DND-41 (cell line): ENCODE measurements at regions not wholly inside any gene's neighbourhood (a gene's known extent, or its start where the extent isn't known, plus 50 kb on each side); places are given as distances from the start of the nearest gene placed in this dataset.

Source experiments
- ATAC-seq: fragments of 200-7000 bp; cut with Tn5 transposase; 3 replicates; pipeline ENCODE4 v1.9.1; 2021; ENCODE audit warnings: low read depth; ENCODE audit not compliant: insufficient read depth
- DNase-seq: peaks from one replicate; pipeline ENCODE4 v3.0.0-alpha.2; 2020
- H2AFZ ChIP-seq: 2 replicates; pipeline ENCODE4 v1.6.0; 2012; ENCODE audit warnings: low read depth, low read length
- H3K27ac ChIP-seq: 2 replicates; pipeline ENCODE4 v1.5.1; 2012; ENCODE audit warnings: low read length, inconsistent platforms
- H3K27me3 ChIP-seq: fragments of 200-600 bp; sonication (generic); 2 replicates; pipeline ENCODE4 v1.6.0; 2012; ENCODE audit warnings: low read length, mild to moderate bottlenecking, inconsistent platforms; ENCODE audit not compliant: insufficient read depth, poor library complexity
- H3K36me3 ChIP-seq: 2 replicates; pipeline ENCODE4 v1.5.1; 2012; ENCODE audit warnings: low read length, inconsistent platforms; ENCODE audit not compliant: insufficient read depth
- H3K4me1 ChIP-seq: 2 replicates; pipeline ENCODE4 v1.5.1; 2012; ENCODE audit warnings: mild to moderate bottlenecking, low read length; ENCODE audit not compliant: insufficient read depth
- H3K4me2 ChIP-seq: 2 replicates; pipeline ENCODE4 v1.6.0; 2012; ENCODE audit warnings: mild to moderate bottlenecking, moderate library complexity, low read length, inconsistent platforms; ENCODE audit not compliant: insufficient read depth
- H3K4me3 ChIP-seq, 2 experiments: fragments of 200-600 bp in 1 of 2; shearing (Covaris generic) in 1 of 2; 2 replicates each; pipeline ENCODE4 v1.5.1; 2012 to 2016; ENCODE audit warnings: inconsistent platforms in 2 of 2, low read length in 2 of 2, mild to moderate bottlenecking in 2 of 2, low read depth in 1 of 2, moderate library complexity in 1 of 2
- H3K79me2 ChIP-seq: 2 replicates; pipeline ENCODE4 v1.6.0; 2012; ENCODE audit warnings: low read length, inconsistent platforms; ENCODE audit not compliant: insufficient read depth
- H3K9ac ChIP-seq: 2 replicates; pipeline ENCODE4 v1.6.0; 2012; ENCODE audit warnings: low read depth, mild to moderate bottlenecking, inconsistent platforms, low read length, moderate library complexity
- H3K9me3 ChIP-seq: 2 replicates; pipeline ENCODE4 v1.5.1; 2012; ENCODE audit warnings: low read length, moderate library complexity, mild to moderate bottlenecking, inconsistent platforms; ENCODE audit not compliant: insufficient read depth, severe bottlenecking
- H4K20me1 ChIP-seq: 2 replicates; pipeline ENCODE4 v1.6.0; 2012; ENCODE audit warnings: low read length; ENCODE audit not compliant: insufficient read depth
- CTCF ChIP-seq: IDR thresholded peaks from 2 replicates; pipeline ENCODE4 v1.5.1; 2012; ENCODE audit warnings: borderline replicate concordance, low read length, moderate library complexity, mild to moderate bottlenecking; ENCODE audit not compliant: poor library complexity, severe bottlenecking; ENCODE audit errors: extremely low read depth
- EZH2 ChIP-seq: IDR thresholded peaks from 3 replicates; pipeline ENCODE4 v1.6.1; 2012; ENCODE audit warnings: borderline replicate concordance, low read depth, mild to moderate bottlenecking, moderate library complexity, low read length, inconsistent platforms; ENCODE audit not compliant: severe bottlenecking

DNA sequence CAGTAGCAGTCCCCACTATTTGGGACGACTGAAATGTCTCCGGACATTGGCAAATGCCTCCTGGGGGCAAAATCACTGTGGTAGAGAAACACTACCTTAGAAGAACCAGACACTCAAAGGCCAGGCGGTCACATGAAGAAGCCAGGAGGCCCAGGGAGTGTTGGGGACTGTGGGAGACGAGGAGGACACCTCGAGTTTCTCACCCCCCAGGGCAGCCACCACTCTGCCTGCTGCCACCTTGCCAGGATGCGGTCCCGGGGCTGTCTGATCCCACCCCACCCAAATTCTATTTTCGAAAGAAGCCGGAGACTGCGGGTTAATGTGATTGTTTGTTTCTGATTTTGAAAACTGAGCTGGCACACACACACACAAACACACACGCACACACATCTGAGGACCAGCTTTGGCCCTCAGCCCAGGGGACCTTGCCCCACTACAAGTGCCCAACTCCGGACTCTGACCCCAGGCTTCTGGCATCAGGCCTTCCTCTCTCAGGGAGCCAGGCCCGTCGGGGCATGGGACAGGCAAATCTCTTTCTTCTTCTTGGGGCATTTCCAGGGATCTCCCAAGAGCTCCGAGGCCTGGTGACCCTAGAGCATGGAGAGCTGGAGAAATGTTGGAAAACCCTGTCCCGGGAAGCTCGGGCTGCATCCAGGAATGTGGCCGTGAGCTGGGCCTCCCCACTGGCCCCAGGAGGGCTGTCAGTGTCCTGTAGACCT, 187.5 kb upstream of the PMEPA1 start:
- peaks cover 10% of the 10 kb centered on the region for H3K27me3 ChIP-seq
- DNase-seq (no peak), ATAC-seq (no peak)
- no peak overlapping the region for H3K4me2 ChIP-seq
- no peak overlapping the region for H3K27ac ChIP-seq
- H3K9me3 ChIP-seq = no peaks in the 10 kb centered on the region
- no peaks in the 10 kb centered on the region for H3K79me2 ChIP-seq
- no peak overlapping the region for H3K9ac ChIP-seq
- H3K4me1 ChIP-seq = no peaks in the 10 kb centered on the region
- H3K4me3 ChIP-seq = no peak overlapping the region
- TF ChIP-seq CTCF (no peak), EZH2 (no peak)
- H3K36me3 ChIP-seq = no peaks in the 10 kb centered on the region
- peaks cover 4% of the 10 kb centered on the region for H4K20me1 ChIP-seq
- no peak overlapping the region for H2AFZ ChIP-seq

GRCh38 chr20:57896563-57896962, 186.7 kb upstream of the PMEPA1 start:
- H3K4me1 ChIP-seq = no peaks in the 10 kb centered on the region

GRCh38 chr20:57896017-57896416, 186.2 kb upstream of the PMEPA1 start:
- no peak overlapping the region for H3K27ac ChIP-seq
- no peaks in the 10 kb centered on the region for H3K4me1 ChIP-seq
- peaks cover 3% of the 10 kb centered on the region for H3K27me3 ChIP-seq
- no peak for ATAC-seq
- H3K79me2 ChIP-seq = no peaks in the 10 kb centered on the region
- no peak overlapping the region for H3K9ac ChIP-seq
- H2AFZ ChIP-seq = no peak overlapping the region
- no peak for DNase-seq
- peaks cover 4% of the 10 kb centered on the region for H4K20me1 ChIP-seq
- H3K4me2 ChIP-seq = no peak overlapping the region
- H3K9me3 ChIP-seq = no peaks in the 10 kb centered on the region
- no peak overlapping the region for H3K4me3 ChIP-seq
- no peaks in the 10 kb centered on the region for H3K36me3 ChIP-seq
- TF ChIP-seq EZH2 (no peak), CTCF (no peak)

More at GRCh38 chr20:57896563-57896962, 186.7 kb upstream of the PMEPA1 start:
- Histone ChIP-seq H3K27me3 (peaks cover 5% of the 10 kb centered on the region), H2AFZ (no peak overlapping the region), H3K4me2 (no peak overlapping the region), H3K9ac (no peak overlapping the region), H3K79me2 (no peaks in the 10 kb centered on the region), H3K36me3 (no peaks in the 10 kb centered on the region), H3K4me3 (no peak overlapping the region), H3K9me3 (no peaks in the 10 kb centered on the region), H4K20me1 (peaks cover 4% of the 10 kb centered on the region), H3K27ac (no peak overlapping the region)
- TF ChIP-seq CTCF = no peak
- no peak for TF ChIP-seq EZH2
- DNase-seq = no peak
- ATAC-seq = no peak
